Stimulated activated CD8-positive, alpha-beta memory T cell treated with anti-CD3 and anti-CD28 coated beads, Interleukin-12 subunit alpha, Interleukin-12 subunit beta, amount 100 ng/mL, for 24 hours (primary cell): ENCODE measurements at regions not wholly inside any gene's neighbourhood (a gene's known extent, or its start where the extent isn't known, plus 50 kb on each side); places are given as distances from the start of the nearest gene placed in this dataset.

ENCODE experiments used
- DNase-seq: peaks from one replicate; pipeline ENCODE4 v3.0.0-alpha.2; 2020; ENCODE audit errors: extremely low read depth

DNA sequence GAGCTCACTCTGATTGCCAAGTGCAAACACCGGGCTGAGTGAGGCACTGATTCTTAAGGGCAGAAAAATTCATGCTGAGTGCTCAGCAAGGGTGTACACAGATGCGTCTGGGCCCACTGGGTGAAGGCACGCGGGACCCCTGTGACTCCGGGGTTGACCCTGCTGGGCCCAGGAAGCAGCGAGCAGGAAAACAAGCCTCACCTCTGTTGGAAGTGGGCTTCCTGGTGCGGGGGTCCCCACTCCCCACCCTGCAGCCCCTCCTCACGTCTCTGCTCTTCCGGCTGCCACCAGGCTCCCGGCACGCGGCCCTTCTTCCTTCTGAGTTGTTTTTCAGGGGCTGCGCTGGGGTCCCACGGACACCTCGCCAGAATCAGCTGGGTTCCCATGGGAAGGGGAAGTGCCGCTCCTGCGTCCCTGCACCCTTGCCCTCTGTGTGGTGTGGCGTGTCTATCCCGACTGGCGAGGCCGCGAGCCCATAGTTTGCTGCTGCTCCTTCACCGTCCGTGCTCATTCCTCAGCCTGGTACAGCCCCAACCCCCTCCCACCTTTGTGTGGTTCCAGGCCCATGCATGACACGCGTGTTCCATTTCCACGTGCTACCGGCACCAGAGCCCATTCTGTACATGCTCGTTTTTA is 80.6 kb upstream of the BHLHE23 start:
- no peak for DNase-seq

- no peak for DNase-seq
Observed at GRCh38 chr20:63086421-63087235, 79.9 kb upstream of the BHLHE23 start.

DNA sequence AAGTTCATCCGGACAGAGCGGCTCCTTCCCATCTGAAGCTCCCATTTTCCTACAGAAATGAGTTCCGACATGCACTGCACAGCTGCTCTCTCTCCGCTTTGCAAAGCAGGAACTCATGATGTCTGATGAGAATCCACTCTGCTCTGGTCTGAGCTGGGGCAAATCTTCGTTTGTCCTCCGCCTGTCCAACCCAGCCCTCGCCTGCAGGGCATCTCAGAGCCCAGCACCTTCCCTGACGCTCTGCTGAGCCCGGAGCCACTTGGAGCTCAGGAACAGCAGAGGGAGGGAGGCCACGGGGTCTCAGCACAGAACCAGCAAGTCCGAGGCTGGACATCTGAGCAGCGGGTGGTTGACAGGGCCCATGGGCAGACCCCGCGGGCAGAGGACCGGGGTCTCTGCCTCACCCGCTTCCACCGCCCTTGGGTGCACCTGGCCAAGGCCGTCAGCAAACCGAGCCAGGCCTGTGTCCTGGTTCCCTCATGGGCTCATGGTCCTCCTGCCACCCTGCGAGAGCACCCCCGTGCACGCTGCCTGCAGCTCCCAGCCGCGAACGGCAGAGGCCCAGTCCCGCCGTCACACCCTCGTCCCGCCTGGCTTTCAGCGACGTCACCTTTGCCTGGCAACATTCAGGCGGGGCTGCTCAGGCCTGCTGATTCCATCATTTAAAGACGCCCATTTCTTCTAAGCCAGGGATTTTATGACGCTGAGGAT is 78.5 kb upstream of the BHLHE23 start:
- DNase-seq, result no peak

- no peak for DNase-seq
Observed at GRCh38 chr20:63084563-63084927, 77.8 kb upstream of the BHLHE23 start.

GRCh38 chr20:63083831-63084562 is 77.2 kb upstream of the BHLHE23 start:
- DNase-seq, result no peak

DNA sequence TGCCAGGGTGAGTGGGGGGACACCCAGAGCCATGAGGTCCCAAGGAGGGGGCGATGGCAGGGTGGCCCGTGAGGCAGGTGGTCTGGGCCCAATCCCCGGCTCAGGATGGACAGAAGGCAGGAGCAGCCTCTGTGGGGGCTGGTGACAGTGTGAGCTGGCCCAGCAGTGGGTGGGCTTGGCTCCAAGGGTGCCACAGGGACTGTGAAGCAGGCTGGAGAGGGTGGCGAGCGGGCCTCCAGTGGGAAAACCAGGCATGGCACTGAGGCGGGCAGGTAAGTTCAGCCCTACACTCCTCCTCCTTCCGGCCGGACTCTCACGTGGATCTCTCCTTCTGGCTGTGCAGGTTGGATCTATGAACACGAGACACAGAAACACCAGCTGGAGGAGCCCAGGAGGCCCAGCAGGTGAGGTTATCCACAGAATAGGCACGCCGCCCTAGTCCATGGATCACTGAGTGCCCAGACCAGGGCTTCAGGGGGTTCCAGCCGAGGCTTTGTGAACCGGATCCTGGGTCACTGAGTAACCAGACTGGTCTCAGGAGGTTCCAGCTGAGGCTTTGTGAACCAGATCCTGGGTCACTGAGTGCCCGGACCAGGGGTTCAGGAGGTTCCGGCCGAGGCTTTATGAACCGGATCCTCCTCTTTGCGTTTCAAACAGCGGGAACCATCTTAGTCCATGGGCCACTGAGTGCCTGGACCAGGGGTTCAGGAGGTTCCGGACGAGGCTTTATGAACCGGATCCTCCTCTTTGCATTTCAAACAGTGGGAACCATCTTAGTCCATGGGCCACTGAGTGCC is 76.4 kb upstream of the BHLHE23 start:
- DNase-seq, result no peak

DNA sequence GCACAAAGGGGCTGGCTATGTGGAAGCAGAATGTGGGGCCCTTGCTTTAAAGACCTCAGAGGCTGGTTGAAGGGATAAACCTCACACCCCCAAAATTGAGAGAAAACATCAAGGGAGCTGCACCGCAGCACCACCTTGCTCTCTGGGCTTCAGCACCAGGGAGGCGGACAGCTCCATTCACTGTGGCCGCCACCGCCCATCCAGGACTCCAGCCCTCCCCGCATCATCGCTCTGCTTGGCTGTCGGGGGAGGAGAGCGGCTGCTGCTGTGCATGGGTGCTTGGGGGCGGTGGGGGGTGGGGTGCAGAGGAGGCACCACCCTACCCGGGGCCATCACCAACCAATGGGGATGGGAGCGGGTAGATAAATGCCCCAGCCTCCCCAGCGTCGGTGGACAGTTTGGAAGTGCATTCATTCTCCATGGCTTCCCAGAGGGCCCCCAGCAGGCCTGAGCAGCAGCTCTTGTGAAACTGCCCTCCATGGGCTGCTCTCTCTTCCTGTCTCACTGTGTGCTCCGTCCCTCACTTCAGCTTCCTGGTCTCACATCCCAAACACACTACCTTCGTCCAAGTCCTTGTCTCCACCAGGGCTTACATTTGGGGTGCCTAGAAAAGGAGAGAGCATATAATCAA is 75.7 kb upstream of the BHLHE23 start:
- DNase-seq, result no peak

DNA sequence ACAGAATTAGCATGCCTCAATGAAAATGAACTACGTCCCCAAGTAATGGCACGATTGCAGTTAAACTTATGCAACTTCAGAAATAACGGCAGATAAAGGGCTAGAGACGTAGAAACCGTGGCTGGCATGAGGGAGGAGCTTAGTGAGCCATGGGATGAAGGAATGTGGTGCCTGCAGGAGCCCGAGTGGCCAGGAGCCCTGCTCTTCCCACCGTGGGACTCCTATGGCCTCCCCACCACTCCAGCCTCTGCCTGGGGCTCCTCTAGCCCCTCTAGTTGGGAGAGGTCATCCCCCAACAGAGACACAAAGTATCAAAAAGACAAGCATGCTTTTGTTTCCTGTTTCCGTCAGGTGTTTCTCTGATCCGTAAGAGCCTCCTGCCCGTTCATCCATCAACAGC is 75.1 kb upstream of the BHLHE23 start:
- DNase-seq, result no peak

- DNase-seq, result no peak
Observed at GRCh38 chr20:63081351-63081750, 74.6 kb upstream of the BHLHE23 start.

- DNase-seq, result no peak
Observed at GRCh38 chr20:63080811-63081210, 74.0 kb upstream of the BHLHE23 start.

DNA sequence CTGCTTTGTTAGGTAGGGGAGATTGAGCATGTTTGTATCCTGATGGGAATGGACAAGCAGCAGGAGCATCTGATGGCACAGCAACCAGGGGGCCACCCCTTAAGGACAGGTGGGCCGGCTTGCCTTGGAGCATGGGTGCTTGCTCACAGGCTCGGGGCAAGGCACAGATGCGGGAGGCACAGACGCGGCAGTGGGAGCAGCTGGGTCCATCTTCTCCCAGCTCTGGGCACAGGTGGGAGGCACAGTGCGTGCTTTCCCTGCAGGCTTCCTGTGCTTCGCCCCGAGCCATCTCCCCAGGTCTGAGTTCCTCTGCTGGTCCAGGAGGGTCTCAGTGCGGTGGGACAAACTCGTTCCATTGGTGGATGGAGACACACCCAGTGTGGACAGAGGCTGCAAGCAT is 73.6 kb upstream of the BHLHE23 start:
- DNase-seq, result no peak

DNA sequence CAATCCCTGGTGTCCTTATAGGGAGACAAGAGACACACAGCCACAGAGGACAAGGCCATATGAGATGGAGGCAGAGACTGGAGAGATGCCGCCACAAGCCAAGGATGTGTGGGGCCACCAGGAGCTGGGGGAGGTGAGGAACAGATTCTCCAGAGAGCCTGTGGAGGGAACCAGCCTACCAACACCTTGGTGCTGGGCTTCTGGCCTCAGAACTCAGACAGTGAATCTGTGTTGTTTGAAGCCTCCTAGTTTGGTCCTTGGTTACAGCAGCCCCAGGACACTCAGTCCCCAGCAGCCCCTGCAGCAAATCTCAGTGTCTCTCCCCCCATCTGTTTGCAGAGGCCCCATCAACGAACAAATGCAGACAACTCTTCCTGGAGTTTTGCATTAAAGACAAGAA is 73.2 kb upstream of the BHLHE23 start:
- no peak for DNase-seq

GRCh38 chr20:63077705-63078104 is 70.9 kb upstream of the BHLHE23 start:
- no peak for DNase-seq

GRCh38 chr20:63076421-63076820 is 69.7 kb upstream of the BHLHE23 start:
- no peak for DNase-seq

DNA sequence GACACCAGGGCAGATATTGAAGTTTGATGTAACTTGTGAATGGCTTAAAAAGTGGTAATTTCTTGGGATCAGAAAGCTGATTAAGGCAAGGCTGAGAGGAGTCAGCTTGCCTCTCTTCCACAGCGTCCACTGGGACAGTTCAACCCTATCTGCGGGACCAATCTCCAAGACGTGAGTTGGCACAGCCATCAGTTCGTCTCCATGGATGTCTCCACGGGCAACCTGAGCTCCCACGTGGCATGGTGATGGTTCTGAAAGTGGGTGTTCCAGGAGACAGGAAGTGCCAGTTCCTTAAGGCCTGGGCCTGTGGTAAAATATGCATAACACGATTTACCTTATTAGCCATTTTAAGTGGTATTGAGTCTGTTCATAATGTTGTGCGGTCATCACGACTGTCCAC is 67.9 kb upstream of the BHLHE23 start:
- DNase-seq, result no peak

DNA sequence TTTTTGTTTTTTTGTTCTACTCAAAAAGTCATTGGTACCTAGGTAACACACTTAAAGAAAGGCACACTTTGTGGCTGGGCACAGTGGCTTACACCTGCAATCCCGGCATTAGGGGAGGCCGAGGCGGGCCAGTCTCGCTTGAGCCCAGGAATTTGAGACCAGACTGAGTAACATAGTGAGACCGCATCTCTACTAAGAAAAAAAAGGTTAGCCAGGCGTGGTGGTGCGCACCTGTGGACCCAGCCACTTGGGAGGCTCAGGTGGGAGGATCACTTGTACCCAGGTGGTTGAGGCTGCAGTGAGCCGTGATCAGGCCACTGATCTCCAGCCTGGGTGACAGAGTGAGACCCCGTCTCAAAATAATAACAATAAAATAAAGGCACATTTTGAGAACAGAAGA is 67.4 kb upstream of the BHLHE23 start:
- no peak for DNase-seq

GRCh38 chr20:63073738-63074065 is 66.9 kb upstream of the BHLHE23 start:
- no peak for DNase-seq

DNA sequence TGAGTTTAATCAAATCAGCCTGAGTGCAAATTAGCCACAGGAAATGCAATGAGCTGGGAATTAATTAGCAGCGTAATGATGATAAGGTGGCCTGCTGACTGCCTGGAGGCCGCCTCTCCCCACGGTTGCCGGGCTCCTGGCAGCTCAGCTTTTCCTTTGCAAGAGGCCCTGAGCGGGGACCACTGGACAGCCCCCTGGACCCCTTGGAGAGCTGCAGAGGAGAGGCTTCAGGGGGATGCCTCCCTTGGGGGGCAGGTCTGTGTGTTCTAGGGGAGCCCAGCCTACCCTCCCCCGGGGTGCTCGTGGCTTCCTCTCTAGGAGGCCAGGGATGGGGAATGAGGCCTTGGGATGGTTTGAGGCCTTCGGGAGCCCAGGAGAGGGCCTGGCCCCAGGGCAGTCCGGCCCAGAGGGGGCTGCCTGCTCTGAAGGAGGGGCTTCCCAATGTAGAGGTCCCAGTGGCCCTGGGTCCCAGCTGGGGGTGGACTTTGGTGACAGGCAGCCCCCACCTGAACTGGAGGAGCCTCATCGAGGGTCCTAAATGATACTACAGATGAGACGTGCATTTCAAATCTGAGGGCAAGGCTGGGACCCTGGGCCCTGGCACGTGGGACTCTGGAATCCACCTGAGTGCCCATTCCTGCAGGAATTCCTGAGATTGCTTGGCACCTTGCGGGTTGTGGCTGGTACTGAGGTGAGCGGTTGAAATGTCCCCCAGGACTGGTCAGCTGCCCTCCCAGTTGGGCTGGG is 66.4 kb upstream of the BHLHE23 start:
- DNase-seq, result no peak

DNA sequence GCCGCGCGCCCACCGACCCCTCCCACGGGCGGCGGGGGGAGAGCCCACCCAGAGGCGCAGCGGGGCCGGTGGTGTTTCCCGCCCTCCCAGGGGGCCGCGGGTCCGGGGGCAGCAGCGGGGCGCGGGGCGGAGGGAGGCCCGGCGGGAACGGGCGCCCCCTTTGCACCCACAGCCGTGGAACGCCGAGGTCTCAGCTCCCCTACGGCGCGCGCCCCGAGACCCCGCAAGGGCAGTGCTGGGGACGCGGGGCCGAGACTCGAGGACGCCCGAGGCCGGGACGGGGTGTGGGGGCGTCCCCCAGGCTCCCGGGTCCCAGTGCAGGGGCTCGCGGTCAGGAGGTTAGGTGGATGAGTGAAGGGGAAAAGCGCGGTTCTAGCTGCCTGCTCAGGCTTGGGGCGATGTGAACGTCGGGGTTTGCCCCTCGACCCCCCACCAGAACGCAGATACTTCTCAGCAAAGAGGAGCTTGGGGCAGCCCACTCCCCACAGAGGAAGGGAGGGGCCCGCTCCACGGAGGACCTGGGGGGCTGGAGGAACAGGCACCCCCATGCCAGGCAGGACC is 65.5 kb upstream of the BHLHE23 start:
- DNase-seq, result no peak

DNA sequence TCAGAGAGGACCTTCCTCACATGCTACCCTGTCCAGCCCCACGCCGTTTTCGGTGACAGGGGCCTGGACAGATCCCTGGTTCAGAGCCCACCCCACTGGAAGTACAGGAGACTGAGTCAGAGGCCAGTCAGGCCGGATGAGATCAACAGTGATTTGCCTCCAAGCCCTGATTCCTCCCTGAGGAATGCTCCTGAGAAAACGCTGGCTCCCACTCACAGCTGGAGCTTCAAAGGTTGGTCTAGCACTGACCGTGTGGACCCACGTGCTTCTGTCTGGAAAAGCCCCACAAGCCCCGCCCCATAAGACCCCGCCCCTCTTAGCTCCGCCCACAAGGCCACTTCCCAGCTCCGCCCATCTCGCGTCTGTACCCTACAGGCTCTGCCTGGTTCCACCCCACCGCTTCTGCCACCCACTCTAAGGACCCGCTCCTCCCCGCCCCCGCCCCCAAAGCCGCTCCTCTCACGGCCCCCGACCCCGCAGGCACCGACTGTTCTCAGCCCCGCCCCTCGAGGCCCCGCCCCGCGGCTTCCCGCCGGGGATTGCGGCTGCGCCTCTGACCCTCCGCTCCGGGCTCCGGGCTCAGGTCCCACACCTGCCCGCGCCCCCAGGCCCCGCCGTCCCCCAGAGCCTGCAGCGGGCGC is 64.9 kb upstream of the BHLHE23 start:
- no peak for DNase-seq
